ENCODE measurements at regions not wholly inside any gene's neighbourhood (a gene's known extent, or its start where the extent isn't known, plus 50 kb on each side); places are given as distances from the start of the nearest gene placed in this dataset.

- H3K4me3 ChIP-seq, result no peak overlapping the region
- no peak for TF ChIP-seq CTCF (IDR thresholded peaks at IDR 0.05)
- TF ChIP-seq EZH2 (IDR thresholded peaks at IDR 0.05), result no peak
- no peak for TF ChIP-seq EZH2phosphoT487 (IDR thresholded peaks at IDR 0.05)
- Mint-ChIP-seq H3K27ac (no peak overlapping the region), H3K9me3 (peaks cover 32% of the 10 kb centered on the region), H3K27me3 (ENCODE audit: insufficient read depth, low read depth) (no peaks in the 10 kb centered on the region), H3K4me3 (no peak overlapping the region), H3K4me1 (no peaks in the 10 kb centered on the region), H3K36me3 (no peaks in the 10 kb centered on the region)
- DNase-seq (ENCODE audit: low spot score), result no peak
- no peaks in the 10 kb centered on the region for H4K20me1 ChIP-seq (ENCODE audit: low read depth)
- no peak overlapping the region for H3K27ac ChIP-seq
- no peaks in the 10 kb centered on the region for H3K36me3 ChIP-seq
- H3F3A ChIP-seq (ENCODE audit: low read depth), result no peaks in the 10 kb centered on the region
- H3K9ac ChIP-seq, result no peak overlapping the region
- H2AFZ ChIP-seq (replicated peaks), result no peak overlapping the region
- H3K4me1 ChIP-seq, result peaks cover 25% of the 10 kb centered on the region
- H3K9me3 ChIP-seq (ENCODE audit: low read depth), result no peaks in the 10 kb centered on the region
- peaks cover 98% of the 10 kb centered on the region for H3K79me2 ChIP-seq (ENCODE audit: low read depth)
- no peak overlapping the region for H3K4me2 ChIP-seq
- H3K27me3 ChIP-seq, result no peaks in the 10 kb centered on the region
Observed at GRCh38 chr7:121501566-121501965, 105.5 kb upstream of the FAM3C start.

- no peaks in the 10 kb centered on the region for H4K20me1 ChIP-seq (ENCODE audit: low read depth)
- Mint-ChIP-seq H3K9me3 (peaks cover 24% of the 10 kb centered on the region), H3K4me3 (no peak overlapping the region), H3K27me3 (ENCODE audit: insufficient read depth, low read depth) (no peaks in the 10 kb centered on the region), H3K4me1 (no peaks in the 10 kb centered on the region), H3K36me3 (no peaks in the 10 kb centered on the region), H3K27ac (no peak overlapping the region)
- TF ChIP-seq CTCF (IDR thresholded peaks at IDR 0.05), result no peak
- peaks cover 98% of the 10 kb centered on the region for H3K79me2 ChIP-seq (ENCODE audit: low read depth)
- peaks cover 22% of the 10 kb centered on the region for H3K4me1 ChIP-seq
- no peaks in the 10 kb centered on the region for H3K27me3 ChIP-seq
- H3K4me2 ChIP-seq, result no peak overlapping the region
- DNase-seq (ENCODE audit: low spot score), result no peak
- no peak overlapping the region for H2AFZ ChIP-seq (replicated peaks)
- H3F3A ChIP-seq (ENCODE audit: low read depth), result no peaks in the 10 kb centered on the region
- H3K9ac ChIP-seq, result no peak overlapping the region
- H3K9me3 ChIP-seq (ENCODE audit: low read depth), result no peaks in the 10 kb centered on the region
- no peak overlapping the region for H3K27ac ChIP-seq
- H3K36me3 ChIP-seq, result no peaks in the 10 kb centered on the region
- no peak overlapping the region for H3K4me3 ChIP-seq
Observed at GRCh38 chr7:121500360-121501058, 104.4 kb upstream of the FAM3C start.

DNA sequence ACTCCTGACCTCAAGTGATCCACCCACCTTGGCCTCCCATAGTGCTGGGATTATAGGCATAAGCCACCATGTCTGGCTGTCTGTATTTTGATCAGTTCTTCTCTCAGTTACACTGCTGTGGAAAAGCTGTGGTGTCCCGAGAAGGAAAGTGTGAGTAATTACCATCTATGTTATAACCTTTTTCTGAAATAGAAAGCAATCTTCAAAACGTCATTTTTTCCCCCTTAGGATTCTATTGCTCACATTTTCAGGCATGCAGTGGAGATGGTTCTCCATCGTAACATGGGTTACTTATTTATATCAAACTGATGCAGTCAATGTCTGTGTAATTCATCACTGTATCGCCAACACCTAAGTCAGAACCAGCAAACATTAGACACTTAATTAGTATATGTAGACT, 103.5 kb upstream of the FAM3C start:
- Histone ChIP-seq H3F3A (ENCODE audit: low read depth) (no peaks in the 10 kb centered on the region), H3K4me2 (no peak overlapping the region), H2AFZ (replicated peaks) (no peak overlapping the region), H4K20me1 (ENCODE audit: low read depth) (no peaks in the 10 kb centered on the region), H3K27ac (no peak overlapping the region), H3K79me2 (ENCODE audit: low read depth) (peaks cover 91% of the 10 kb centered on the region), H3K27me3 (no peaks in the 10 kb centered on the region), H3K4me3 (no peak overlapping the region), H3K9me3 (ENCODE audit: low read depth) (no peaks in the 10 kb centered on the region), H3K4me1 (peaks cover 15% of the 10 kb centered on the region), H3K9ac (no peak overlapping the region), H3K36me3 (no peaks in the 10 kb centered on the region)
- no peaks in the 10 kb centered on the region for H3K36me3 Mint-ChIP-seq
- no peaks in the 10 kb centered on the region for H3K4me1 Mint-ChIP-seq
- peaks cover 17% of the 10 kb centered on the region for H3K9me3 Mint-ChIP-seq
- no peaks in the 10 kb centered on the region for H3K27me3 Mint-ChIP-seq (ENCODE audit: insufficient read depth, low read depth)
- no peak for DNase-seq (ENCODE audit: low spot score)
- no peak overlapping the region for H3K4me3 Mint-ChIP-seq
- TF ChIP-seq CTCF (IDR thresholded peaks at IDR 0.05) (no peak), EZH2 (IDR thresholded peaks at IDR 0.05) (no peak), EZH2phosphoT487 (IDR thresholded peaks at IDR 0.05) (no peak)
- no peak overlapping the region for H3K27ac Mint-ChIP-seq

All from neural progenitor cell (in vitro differentiated cells).